Natural killer cell (primary cell): ENCODE measurements at regions not wholly inside any gene's neighbourhood (a gene's known extent, or its start where the extent isn't known, plus 50 kb on each side); places are given as distances from the start of the nearest gene placed in this dataset.
"Not testable (repeated sequence)": the region's sequence is repeated elsewhere in the genome, so short reads cannot be mapped to it uniquely, and the experiment has no call there.

Experiments used
- ATAC-seq, 3 donors: fragments of 150-1000 bp in 2 of 3; fragments of 200-7000 bp in 1 of 3; cut with Tn5 transposase; 1 replicate in 1 of 3; 2 replicates in 2 of 3; pipeline ENCODE4 v1.10.0; 2021; ENCODE audit warnings: mild to moderate bottlenecking in 2 of 3, moderate library complexity in 2 of 3
- DNase-seq, 2 donors: peaks; one replicate each; pipeline versions ENCODE4 v3.0.0 to v3.0.0-alpha.2; 2013 to 2021; ENCODE audit warnings: mixed read lengths in 1 of 2
- H3K27ac ChIP-seq: one replicate; pipeline ENCODE4 v1.5.1; 2013; ENCODE audit warnings: mild to moderate bottlenecking, low read length
- H3K27me3 ChIP-seq: one replicate; pipeline ENCODE4 v1.6.1; 2013; ENCODE audit warnings: low read length; ENCODE audit not compliant: control insufficient read depth, insufficient read depth
- H3K36me3 ChIP-seq: one replicate; pipeline ENCODE4 v1.6.1; 2013; ENCODE audit warnings: low read length; ENCODE audit not compliant: control insufficient read depth, insufficient read depth
- H3K4me1 ChIP-seq: one replicate; pipeline ENCODE4 v1.6.1; 2013; ENCODE audit warnings: low read length; ENCODE audit not compliant: control insufficient read depth, insufficient read depth
- H3K4me3 ChIP-seq: one replicate; pipeline ENCODE4 v1.5.1; 2013; ENCODE audit warnings: low read length
- H3K9me3 ChIP-seq: one replicate; pipeline ENCODE4 v1.6.1; 2013; ENCODE audit warnings: low read length; ENCODE audit not compliant: control insufficient read depth, insufficient read depth
- H3K27ac Mint-ChIP-seq, 2 donors: one replicate each; pipeline ENCODE4 v1.8.0; 2022; ENCODE audit warnings: mild to moderate bottlenecking in 2 of 2, mixed read lengths in 2 of 2, moderate library complexity in 1 of 2
- H3K27me3 Mint-ChIP-seq, 2 donors: one replicate each; pipeline ENCODE4 v1.8.0; 2022; ENCODE audit warnings: low read depth in 2 of 2, mixed read lengths in 2 of 2
- H3K36me3 Mint-ChIP-seq: one replicate; pipeline ENCODE4 v1.8.0; 2022; ENCODE audit warnings: mixed read lengths
- H3K4me1 Mint-ChIP-seq, 2 donors: one replicate each; pipeline ENCODE4 v1.8.0; 2022; ENCODE audit warnings: mixed read lengths in 2 of 2
- H3K4me3 Mint-ChIP-seq: one replicate; pipeline ENCODE4 v1.8.0; 2022; ENCODE audit warnings: mild to moderate bottlenecking, moderate library complexity, mixed read lengths
- H3K9me3 Mint-ChIP-seq, 2 donors: one replicate each; pipeline ENCODE4 v1.8.0; 2022; ENCODE audit warnings: mixed read lengths in 2 of 2
- CTCF ChIP-seq: fragments of 200-600 bp; IDR thresholded peaks from one replicate; pipeline ENCODE4 v1.8.0; 2022; ENCODE audit warnings: antibody characterized with exemption
- WGBS: methylation state at CpG from one replicate; pipeline ENCODE4 v1.1.7; 2013; ENCODE audit warnings: missing lambda C conversion rate; ENCODE audit not compliant: insufficient coverage; 5-methylcytosine and 5-hydroxymethylcytosine counted together
- intact Hi-C: fragments of 100-400 bp; cut with micrococcal nuclease; formaldehyde crosslinking; loops from one replicate; pipeline ENCODE4 v1.14.2; 2022

GRCh38 chr17:12230481-12231354, 210.0 kb downstream of the MAP2K4 start:
- no peak overlapping the region for H3K4me3 ChIP-seq
- 67% methylated on average over 4 of the region's 4 CpGs for WGBS
- Mint-ChIP-seq H3K27ac (no peak overlapping the region), H3K4me3 (no peak overlapping the region), H3K36me3 (no peaks in the 10 kb centered on the region), H3K27me3 (no peaks in the 10 kb centered on the region), H3K4me1 (no peaks in the 10 kb centered on the region), H3K9me3 (peaks cover 0 to 11% of the 10 kb centered on the region in 2 donors)
- no peak for DNase-seq
- no peaks in the 10 kb centered on the region for H3K9me3 ChIP-seq
- H3K27ac ChIP-seq = no peak overlapping the region
- intact Hi-C loops = no loop called here
- no peaks in the 10 kb centered on the region for H3K36me3 ChIP-seq
- no peaks in the 10 kb centered on the region for H3K4me1 ChIP-seq
- H3K27me3 ChIP-seq = no peaks in the 10 kb centered on the region
- TF ChIP-seq CTCF = no peak
- ATAC-seq = no peak

GRCh38 chr17:12231355-12231682, 210.6 kb downstream of the MAP2K4 start:
- 86% methylated on average over 2 of the region's 2 CpGs for WGBS
- DNase-seq (no peak), ATAC-seq (no peak)
- Mint-ChIP-seq H3K27me3 (no peaks in the 10 kb centered on the region), H3K4me3 (no peak overlapping the region), H3K4me1 (no peaks in the 10 kb centered on the region), H3K27ac (no peak overlapping the region), H3K9me3 (peaks cover 0 to 11% of the 10 kb centered on the region in 2 donors), H3K36me3 (no peaks in the 10 kb centered on the region)
- Histone ChIP-seq H3K9me3 (no peaks in the 10 kb centered on the region), H3K4me1 (no peaks in the 10 kb centered on the region), H3K36me3 (no peaks in the 10 kb centered on the region), H3K4me3 (no peak overlapping the region), H3K27me3 (no peaks in the 10 kb centered on the region), H3K27ac (no peak overlapping the region)
- intact Hi-C loops = no loop called here
- TF ChIP-seq CTCF = no peak

- H3K4me1 Mint-ChIP-seq = not testable (repeated sequence)
- 88% methylated on average over 5 of the region's 5 CpGs for WGBS
Measured at GRCh38 chr17:12239021-12239420, 218.3 kb downstream of the MAP2K4 start.

GRCh38 chr17:12242345-12242954, 221.8 kb downstream of the MAP2K4 start:
- 90% methylated on average over 9 of the region's 9 CpGs for WGBS
- Histone ChIP-seq H3K4me3 (no peak overlapping the region), H3K27me3 (no peaks in the 10 kb centered on the region), H3K36me3 (no peaks in the 10 kb centered on the region), H3K27ac (no peak overlapping the region), H3K9me3 (no peaks in the 10 kb centered on the region), H3K4me1 (no peaks in the 10 kb centered on the region)
- no peak for TF ChIP-seq CTCF
- Mint-ChIP-seq H3K27me3 (no peaks in the 10 kb centered on the region), H3K36me3 (no peaks in the 10 kb centered on the region), H3K4me3 (no peak overlapping the region), H3K9me3 (no peaks in the 10 kb centered on the region), H3K27ac (no peak overlapping the region), H3K4me1 (no peaks in the 10 kb centered on the region)
- intact Hi-C loops = no loop called here
- ATAC-seq (no peak), DNase-seq (no peak)

More at GRCh38 chr17:12239021-12239420, 218.3 kb downstream of the MAP2K4 start:
- DNase-seq, H3K36me3 Mint-ChIP-seq, H3K27ac Mint-ChIP-seq, H3K4me3 Mint-ChIP-seq, H3K4me3 ChIP-seq, H3K27ac ChIP-seq, H3K4me1 ChIP-seq, H3K36me3 ChIP-seq, ATAC-seq, intact Hi-C loops, H3K27me3 ChIP-seq, H3K9me3 Mint-ChIP-seq, H3K9me3 ChIP-seq, H3K27me3 Mint-ChIP-seq: not testable (repeated sequence)
